ENCODE measurements at regions not wholly inside any gene's neighbourhood (a gene's known extent, or its start where the extent isn't known, plus 50 kb on each side); places are given as distances from the start of the nearest gene placed in this dataset.

GRCh38 chr2:14220101-14220500 lies 412.4 kb upstream of the LRATD1 start:
- TF ChIP-seq EZH2 (IDR thresholded peaks at IDR 0.05; ENCODE audit: low read depth, unreplicated experiment), result no peak
- TF ChIP-seq CTCF (conservative IDR thresholded peaks at IDR 0.05; ENCODE audit: low read depth in 2 of 2), result no peak
- TF ChIP-seq EZH2phosphoT487 (IDR thresholded peaks at IDR 0.05; ENCODE audit: unreplicated experiment), result no peak
- no peak for TF ChIP-seq CREB1 (CRISPR knock-in tag; IDR thresholded peaks at IDR 0.05; ENCODE audit: low read depth)
- no peak for TF ChIP-seq ZNF462 (CRISPR knock-in tag; IDR thresholded peaks at IDR 0.05)
